Neural progenitor cell (in vitro differentiated cells): ENCODE measurements at regions not wholly inside any gene's neighbourhood (a gene's known extent, or its start where the extent isn't known, plus 50 kb on each side); places are given as distances from the start of the nearest gene placed in this dataset.

Experiments used
- CTCF ChIP-seq: fragments of 200-600 bp; sonication (generic); IDR thresholded peaks from 2 replicates; pipeline ENCODE4 v1.5.1; 2017; ENCODE audit warnings: antibody characterized with exemption, mild to moderate bottlenecking
- EZH2 ChIP-seq: fragments of 200-600 bp; sonication (generic); IDR thresholded peaks from 2 replicates; pipeline ENCODE4 v1.6.1; 2017; ENCODE audit warnings: antibody characterized with exemption, mild to moderate bottlenecking, moderate library complexity
- EZH2phosphoT487 ChIP-seq: fragments of 200-600 bp; sonication (generic); IDR thresholded peaks from 2 replicates; pipeline ENCODE4 v1.6.1; 2017; ENCODE audit warnings: antibody characterized with exemption

- TF ChIP-seq CTCF (no peak), EZH2 (no peak), EZH2phosphoT487 (no peak)
Observed at GRCh38 chr2:15725101-15725781, 133.6 kb downstream of the DDX1 start.
